H1 (cell line): ENCODE measurements at regions not wholly inside any gene's neighbourhood (a gene's known extent, or its start where the extent isn't known, plus 50 kb on each side); places are given as distances from the start of the nearest gene placed in this dataset.

Experiments used
- CTCF ChIA-PET: fragments of 300-600 bp; sonication (Branson Sonifier 250); formaldehyde crosslinking; loops from one replicate; lab custom pipeline; 2021; ENCODE audit not compliant: partially characterized antibody; lab: Charles Lee
- POLR2A ChIA-PET: fragments of 300-600 bp; sonication (Branson Sonifier 250); formaldehyde crosslinking; loops from one replicate; lab custom pipeline; 2021; ENCODE audit warnings: inconsistent platforms; ENCODE audit not compliant: partially characterized antibody; lab: Charles Lee
- DNase-seq, 2 experiments: peaks; one replicate each; pipeline versions ENCODE4 v3.0.0 to v3.0.0-alpha.2; 2010 to 2022; ENCODE audit warnings: low spot score in 2 of 2, low read depth in 1 of 2, mixed read lengths in 1 of 2
- FAIRE-seq: peaks from 2 replicates; lab custom pipeline; 2011; peaks lifted over from hg19 to GRCh38; lab: Jason Lieb, UNC
- H2AFZ ChIP-seq: 2 replicates; pipeline ENCODE4 v1.8.1; 2012; ENCODE audit warnings: low read length, inconsistent platforms
- H2AK5ac ChIP-seq: 2 replicates; pipeline ENCODE4 v1.6.1; 2013; ENCODE audit warnings: low read depth, low read length
- H2BK120ac ChIP-seq: replicated peaks from 2 replicates; pipeline ENCODE3; 2013; ENCODE audit warnings: low read depth, low read length, inconsistent platforms
- H2BK12ac ChIP-seq: 2 replicates; pipeline ENCODE4 v1.6.1; 2013; ENCODE audit warnings: low read depth, low read length
- H2BK15ac ChIP-seq: 2 replicates; pipeline ENCODE4 v1.6.1; 2013; ENCODE audit warnings: low read length
- H2BK20ac ChIP-seq: 2 replicates; pipeline ENCODE4 v1.6.1; 2013; ENCODE audit warnings: low read length
- H2BK5ac ChIP-seq: 2 replicates; pipeline ENCODE4 v1.6.1; 2013; ENCODE audit warnings: low read depth, low read length
- H3K14ac ChIP-seq: 2 replicates; pipeline ENCODE4 v1.6.1; 2013; ENCODE audit warnings: inconsistent platforms; ENCODE audit not compliant: insufficient read length
- H3K18ac ChIP-seq: 2 replicates; pipeline ENCODE4 v1.6.1; 2013; ENCODE audit warnings: low read length; ENCODE audit errors: extremely low read depth
- H3K23ac ChIP-seq: 2 replicates; pipeline ENCODE4 v1.6.1; 2013; ENCODE audit warnings: inconsistent platforms; ENCODE audit not compliant: insufficient read length
- H3K23me2 ChIP-seq: 2 replicates; pipeline ENCODE4 v1.6.1; 2013; ENCODE audit warnings: low read depth, low read length
- H3K27ac ChIP-seq: 2 replicates; pipeline ENCODE4 v1.6.1; 2011; ENCODE audit warnings: low read depth, low read length, inconsistent platforms
- H3K27me3 ChIP-seq, 4 experiments: replicated peaks in 1 of 4; 1 replicate in 1 of 4; 2 replicates in 3 of 4; pipeline versions ENCODE4 v1.6.1 to v1.8.1; 2011 to 2013; ENCODE audit warnings: low read length in 3 of 4, mild to moderate bottlenecking in 3 of 4, inconsistent platforms in 2 of 4, mixed read lengths in 2 of 4, moderate library complexity in 1 of 4; ENCODE audit not compliant: control insufficient read depth in 3 of 4, insufficient read depth in 3 of 4; ENCODE audit errors: extremely low read depth in 1 of 4
- H3K36me3 ChIP-seq, 4 experiments: 2 replicates each; pipeline versions ENCODE4 v1.6.1 to v1.8.1; 2011 to 2013; ENCODE audit warnings: mild to moderate bottlenecking in 4 of 4, low read length in 3 of 4, moderate library complexity in 2 of 4, control low read depth in 1 of 4, inconsistent platforms in 1 of 4; ENCODE audit not compliant: insufficient read depth in 4 of 4, control insufficient read depth in 2 of 4
- H3K4ac ChIP-seq: replicated peaks from 2 replicates; pipeline ENCODE3; 2013; ENCODE audit warnings: low read length, low read depth, mixed read lengths, inconsistent platforms; ENCODE audit not compliant: insufficient read length
- H3K4me1 ChIP-seq, 4 experiments: replicated peaks in 1 of 4; 1 replicate in 1 of 4; 2 replicates in 3 of 4; pipeline versions ENCODE4 v1.6.1 to v1.8.1; 2011 to 2013; ENCODE audit warnings: low read length in 3 of 4, inconsistent platforms in 2 of 4, mixed read lengths in 1 of 4; ENCODE audit not compliant: insufficient read depth in 4 of 4, control insufficient read depth in 3 of 4
- H3K4me2 ChIP-seq, 2 experiments: 2 replicates each; pipeline versions ENCODE4 v1.6.1 to v1.8.1; 2011 to 2013; ENCODE audit warnings: low read depth in 2 of 2, low read length in 2 of 2, control low read depth in 1 of 2, inconsistent platforms in 1 of 2, mild to moderate bottlenecking in 1 of 2; ENCODE audit not compliant: insufficient read depth in 1 of 2
- H3K4me3 ChIP-seq, 4 experiments: fragments of 200-600, 300-600 bp in 1 of 4; sonication (generic), shearing (Covaris generic), sonication (Bioruptor Twin) in 1 of 4; 2 replicates each; pipeline versions ENCODE4 v1.5.1 to v1.8.1; 2011 to 2016; ENCODE audit warnings: low read length in 4 of 4, low read depth in 3 of 4, control low read depth in 2 of 4, inconsistent platforms in 2 of 4, mild to moderate bottlenecking in 2 of 4, mixed read lengths in 1 of 4, moderate library complexity in 1 of 4; ENCODE audit not compliant: insufficient read depth in 2 of 4; ENCODE audit errors: extremely low read depth in 1 of 4
- H3K56ac ChIP-seq: replicated peaks from 2 replicates; pipeline ENCODE3; 2013; ENCODE audit warnings: low read depth, mild to moderate bottlenecking, mixed read lengths, low read length, inconsistent platforms; ENCODE audit not compliant: insufficient read length
- H3K79me1 ChIP-seq: 2 replicates; pipeline ENCODE4 v1.6.1; 2013; ENCODE audit warnings: low read depth, low read length, control low read depth
- H3K79me2 ChIP-seq, 2 experiments: 2 replicates each; pipeline versions ENCODE4 v1.6.1 to v1.8.1; 2012 to 2013; ENCODE audit warnings: low read length in 2 of 2, mild to moderate bottlenecking in 2 of 2, inconsistent platforms in 1 of 2; ENCODE audit not compliant: insufficient read depth in 2 of 2, control insufficient read depth in 1 of 2
- H3K9ac ChIP-seq, 4 experiments: replicated peaks in 1 of 4; 1 replicate in 1 of 4; 2 replicates in 3 of 4; pipeline versions ENCODE4 v1.6.1 to v1.8.1; 2011 to 2013; ENCODE audit warnings: low read depth in 3 of 4, low read length in 3 of 4, control low read depth in 2 of 4, mild to moderate bottlenecking in 2 of 4, moderate library complexity in 2 of 4, inconsistent platforms in 1 of 4; ENCODE audit errors: extremely low read depth in 1 of 4
- H3K9me3 ChIP-seq, 2 experiments: 2 replicates each; pipeline versions ENCODE4 v1.6.1 to v1.8.1; 2012 to 2013; ENCODE audit warnings: mild to moderate bottlenecking in 2 of 2, moderate library complexity in 2 of 2, control low read depth in 1 of 2, inconsistent platforms in 1 of 2, low read depth in 1 of 2, low read length in 1 of 2, mixed read lengths in 1 of 2; ENCODE audit not compliant: insufficient read depth in 2 of 2
- H4K20me1 ChIP-seq, 2 experiments: replicated peaks in 1 of 2; 2 replicates each; pipeline versions ENCODE3 to v1.8.1; 2011 to 2013; ENCODE audit warnings: inconsistent platforms in 2 of 2, low read length in 2 of 2, mild to moderate bottlenecking in 1 of 2; ENCODE audit not compliant: insufficient read depth in 2 of 2, control insufficient read depth in 1 of 2
- H4K5ac ChIP-seq: 2 replicates; pipeline ENCODE4 v1.6.1; 2013; ENCODE audit warnings: low read length, low read depth, mixed read lengths, inconsistent platforms; ENCODE audit not compliant: insufficient read length
- H4K8ac ChIP-seq: 2 replicates; pipeline ENCODE4 v1.8.0; 2013; ENCODE audit warnings: mild to moderate bottlenecking, moderate library complexity, low read length, inconsistent platforms; ENCODE audit not compliant: insufficient read depth; ENCODE audit errors: extremely low read depth
- H4K91ac ChIP-seq: replicated peaks from 2 replicates; pipeline ENCODE3; 2013; ENCODE audit warnings: low read length, mixed read lengths, inconsistent platforms; ENCODE audit not compliant: insufficient read length
- ASH2L ChIP-seq: fragments of 200-600, 300-600 bp; sonication (generic); IDR thresholded peaks from one replicate; pipeline ENCODE4 v1.7.1; 2017; ENCODE audit warnings: low read length
- CTBP2 ChIP-seq: IDR thresholded peaks from 2 replicates; pipeline ENCODE4 v1.7.0; 2011; ENCODE audit warnings: borderline replicate concordance, mild to moderate bottlenecking, moderate library complexity, mixed read lengths, low read length; ENCODE audit not compliant: insufficient read depth, insufficient read length
- MAFK ChIP-seq: IDR thresholded peaks from 2 replicates; pipeline ENCODE4 v1.6.1; 2012; ENCODE audit warnings: low read depth, mild to moderate bottlenecking, improper control_type of control experiment, low read length
- SIN3A ChIP-seq, 2 experiments: IDR thresholded peaks in 1 of 2; conservative IDR thresholded peaks in 1 of 2; 2 replicates each; pipeline ENCODE4 v1.6.1; 2011 to 2012; ENCODE audit warnings: low read length in 2 of 2, improper control_type of control experiment in 1 of 2, low read depth in 1 of 2, mild to moderate bottlenecking in 1 of 2
- SP4 ChIP-seq: IDR thresholded peaks from 2 replicates; pipeline ENCODE4 v1.6.1; 2012; ENCODE audit warnings: low read length, inconsistent platforms
- TAF1 ChIP-seq: IDR thresholded peaks from 2 replicates; pipeline ENCODE4 v1.6.1; 2011; ENCODE audit warnings: mild to moderate bottlenecking, low read depth, low read length
- WGBS, 2 experiments: shearing (Covaris generic) in 1 of 2; methylation state at CpG; one replicate each; pipeline versions ENCODE4 v1.1.6 to v1.1.7; 2013 to 2015; ENCODE audit warnings: low lambda C conversion rate in 2 of 2, mixed read lengths in 2 of 2, inconsistent platforms in 1 of 2, low coverage in 1 of 2, missing lambda C conversion rate in 1 of 2; ENCODE audit not compliant: insufficient replicate concordance in 2 of 2, insufficient coverage in 1 of 2, insufficient read length in 1 of 2; ENCODE audit errors: extremely low coverage in 1 of 2, missing lambda C conversion rate in 1 of 2; 5-methylcytosine and 5-hydroxymethylcytosine counted together

DNA sequence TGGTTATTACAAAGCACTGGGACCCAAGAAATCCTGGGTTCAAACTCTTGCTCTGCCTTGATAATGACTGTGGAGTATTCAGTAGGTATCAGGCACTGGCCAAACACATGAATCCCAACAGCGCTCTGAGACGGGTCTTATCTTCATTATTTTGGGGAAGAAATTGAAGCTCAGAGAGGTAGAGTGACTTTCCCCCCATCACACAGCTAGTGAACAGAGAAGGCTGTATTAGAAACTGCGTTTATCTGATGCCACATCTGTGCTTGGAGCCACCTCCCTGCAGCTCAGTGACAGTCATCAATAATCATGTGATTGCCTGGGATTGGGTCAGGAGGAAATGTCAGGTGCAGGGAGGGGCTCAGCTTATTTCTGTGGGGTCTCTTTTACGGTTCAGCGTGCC lies 225.4 kb upstream of the LHX5 start:
- CTCF ChIA-PET, result interaction anchor here (0.8 to 1.8 kb wide), 10 partner anchors 10 to 235 kb away, joined by 3 to 7 read pairs (median 4); no protein-coding TSS in a partner anchor
- Histone ChIP-seq H3K79me1 (no peaks in the 10 kb centered on the region), H2AK5ac (no peak overlapping the region), H3K23ac (no peak overlapping the region), H3K36me3 (no peaks in the 10 kb centered on the region), H3K14ac (no peak overlapping the region), H3K18ac (no peak overlapping the region), H2BK15ac (0 out of 2 replicates have a peak overlapping the region, but pooled peaks have one; percentile 13), H3K23me2 (no peaks in the 10 kb centered on the region), H2BK12ac (no peak overlapping the region), H4K5ac (no peak overlapping the region), H3K4me1 (peaks cover 0 to 15% (median 5%) of the 10 kb centered on the region in 4 experiments; a peak in 6 of 7 replicates), H2BK5ac (no peak overlapping the region), H2AFZ (no peak overlapping the region), H2BK20ac (peak overlapping the region; percentile 25; the same call in 1 of the 2 replicates), H3K27ac (no peak overlapping the region), H3K4me2 (no peak overlapping the region), H3K79me2 (no peaks in the 10 kb centered on the region), H3K9me3 (no peaks in the 10 kb centered on the region), H4K20me1 (no peaks in the 10 kb centered on the region), H2BK120ac (no peak overlapping the region), H3K4me3 (no peak overlapping the region), H4K8ac (no peak overlapping the region), H3K9ac (no peak overlapping the region), H3K27me3 (no peaks in the 10 kb centered on the region), H4K91ac (peak overlapping the region; percentile 67), H3K4ac (no peak overlapping the region), H3K56ac (no peak overlapping the region)
- 81% methylated on average over 5 of the region's 5 CpGs; no CpG with 5 or more reads in 1 of the 2 experiments for WGBS, 2 experiments
- FAIRE-seq, result no peak
- DNase-seq, result no peak
- POLR2A ChIA-PET, result interaction anchor here (0.6 kb wide), 1 partner anchor 56 kb away, joined by 4 read pairs; no protein-coding TSS in a partner anchor
- TF ChIP-seq CTBP2 (no peak), ASH2L (no peak), SIN3A (conservative IDR thresholded peaks at IDR 0.05 in 1 of 2, IDR thresholded peaks at IDR 0.05 in 1 of 2; ENCODE audit: low read depth in 1 of 2, low read length in 2 of 2) (no peak), SP4 (no peak), TAF1 (no peak), MAFK (no peak)
